Endodermal cell (in vitro differentiated cells): ENCODE measurements at regions not wholly inside any gene's neighbourhood (a gene's known extent, or its start where the extent isn't known, plus 50 kb on each side); places are given as distances from the start of the nearest gene placed in this dataset.

Experiments
- DNase-seq: peaks from one replicate; pipeline ENCODE4 v3.0.0-alpha.2; 2017
- H3K27ac ChIP-seq: 2 replicates; pipeline ENCODE4 v1.5.1; 2013; ENCODE audit warnings: mild to moderate bottlenecking, low read depth, low read length, moderate library complexity
- H3K27me3 ChIP-seq: 2 replicates; pipeline ENCODE4 v1.6.1; 2013; ENCODE audit warnings: mild to moderate bottlenecking, low read length, moderate library complexity; ENCODE audit not compliant: insufficient read depth, control insufficient read depth, poor library complexity, severe bottlenecking
- H3K36me3 ChIP-seq: 2 replicates; pipeline ENCODE4 v1.7.0; 2013; ENCODE audit warnings: mild to moderate bottlenecking, low read length, moderate library complexity; ENCODE audit not compliant: control insufficient read depth, insufficient read depth
- H3K4me1 ChIP-seq: one replicate; pipeline ENCODE4 v1.7.0; 2013; ENCODE audit warnings: low read length; ENCODE audit not compliant: control insufficient read depth, insufficient read depth
- H3K4me3 ChIP-seq: 2 replicates; pipeline ENCODE4 v1.5.1; 2013; ENCODE audit warnings: mild to moderate bottlenecking, low read length, moderate library complexity
- H3K9ac ChIP-seq: 2 replicates; pipeline ENCODE4 v1.6.1; 2013; ENCODE audit warnings: mild to moderate bottlenecking, low read length, moderate library complexity; ENCODE audit not compliant: poor library complexity, severe bottlenecking; ENCODE audit errors: extremely low read depth
- H3K9me3 ChIP-seq: 2 replicates; pipeline ENCODE4 v1.6.1; 2013; ENCODE audit warnings: mild to moderate bottlenecking, low read length, moderate library complexity; ENCODE audit not compliant: control insufficient read depth
- H3K27ac Mint-ChIP-seq: 2 replicates; pipeline ENCODE4 v1.8.0; 2020; ENCODE audit warnings: mixed read lengths
- H3K27me3 Mint-ChIP-seq: 2 replicates; pipeline ENCODE4 v1.8.0; 2021; ENCODE audit warnings: mild to moderate bottlenecking, mixed read lengths; ENCODE audit not compliant: insufficient read depth
- H3K36me3 Mint-ChIP-seq: 2 replicates; pipeline ENCODE4 v1.8.0; 2020; ENCODE audit warnings: low read depth, mixed read lengths
- H3K4me1 Mint-ChIP-seq: 2 replicates; pipeline ENCODE4 v1.8.0; 2020; ENCODE audit warnings: mixed read lengths
- H3K4me3 Mint-ChIP-seq: 2 replicates; pipeline ENCODE4 v1.8.0; 2020; ENCODE audit warnings: mild to moderate bottlenecking, moderate library complexity, mixed read lengths
- H3K9me3 Mint-ChIP-seq: 2 replicates; pipeline ENCODE4 v1.8.0; 2020; ENCODE audit warnings: mild to moderate bottlenecking, mixed read lengths
- CTCF ChIP-seq: fragments of 200-600 bp; sonication (generic); conservative IDR thresholded peaks from 2 replicates; pipeline ENCODE4 v1.5.0; 2021; ENCODE audit warnings: antibody characterized with exemption, mild to moderate bottlenecking
- WGBS, 2 experiments: methylation state at CpG; one replicate each; pipeline versions ENCODE4 v1.1.5 to v1.1.7; 2013; ENCODE audit warnings: missing lambda C conversion rate in 2 of 2, mixed read lengths in 1 of 2; ENCODE audit not compliant: insufficient coverage in 1 of 2, insufficient read length in 1 of 2; 5-methylcytosine and 5-hydroxymethylcytosine counted together

- no peak for DNase-seq
These were observed 67.5 kb upstream of the NKX1-1 start for GRCh38 chr4:1473718-1474117.

GRCh38 chr4:1472911-1473518 lies 66.8 kb upstream of the NKX1-1 start:
- H3K9me3 Mint-ChIP-seq = peaks cover 3% of the 10 kb centered on the region
- no peaks in the 10 kb centered on the region for H3K9me3 ChIP-seq
- peaks cover 21% of the 10 kb centered on the region for H3K27me3 Mint-ChIP-seq
- no peak overlapping the region for H3K27ac ChIP-seq
- 92 to 96% methylated on average over 5 to 8 of the region's 9 CpGs for WGBS, 2 experiments
- peaks cover 60% of the 10 kb centered on the region for H3K27me3 ChIP-seq
- H3K36me3 Mint-ChIP-seq = no peaks in the 10 kb centered on the region
- H3K4me3 Mint-ChIP-seq = no peak overlapping the region
- no peak overlapping the region for H3K27ac Mint-ChIP-seq
- no peak for TF ChIP-seq CTCF
- H3K9ac ChIP-seq = no peak overlapping the region
- no peaks in the 10 kb centered on the region for H3K4me1 ChIP-seq
- H3K36me3 ChIP-seq = no peaks in the 10 kb centered on the region
- no peaks in the 10 kb centered on the region for H3K4me1 Mint-ChIP-seq
- DNase-seq = no peak
- H3K4me3 ChIP-seq = no peak overlapping the region

More at GRCh38 chr4:1473718-1474117, 67.5 kb upstream of the NKX1-1 start:
- Histone ChIP-seq H3K27ac (no peak overlapping the region), H3K9me3 (no peaks in the 10 kb centered on the region), H3K27me3 (peaks cover 60% of the 10 kb centered on the region), H3K9ac (no peak overlapping the region), H3K4me3 (no peak overlapping the region), H3K36me3 (no peaks in the 10 kb centered on the region), H3K4me1 (no peaks in the 10 kb centered on the region)
- H3K27ac Mint-ChIP-seq = no peak overlapping the region
- no peaks in the 10 kb centered on the region for H3K4me1 Mint-ChIP-seq
- 87 to 93% methylated on average over 4 to 8 of the region's 8 CpGs for WGBS, 2 experiments
- no peak overlapping the region for H3K4me3 Mint-ChIP-seq
- no peaks in the 10 kb centered on the region for H3K9me3 Mint-ChIP-seq
- no peaks in the 10 kb centered on the region for H3K36me3 Mint-ChIP-seq
- H3K27me3 Mint-ChIP-seq = peaks cover 21% of the 10 kb centered on the region
- TF ChIP-seq CTCF = no peak

GRCh38 chr4:1472148-1472797 lies 66.0 kb upstream of the NKX1-1 start:
- H3K36me3 Mint-ChIP-seq = no peaks in the 10 kb centered on the region
- Histone ChIP-seq H3K36me3 (no peaks in the 10 kb centered on the region), H3K9ac (no peak overlapping the region), H3K9me3 (no peaks in the 10 kb centered on the region), H3K27ac (no peak overlapping the region), H3K27me3 (peaks cover 60% of the 10 kb centered on the region), H3K4me3 (no peak overlapping the region), H3K4me1 (no peaks in the 10 kb centered on the region)
- WGBS, 2 experiments = 34 to 41% methylated on average over 47 to 58 of the region's 58 CpGs
- H3K27me3 Mint-ChIP-seq = peaks cover 21% of the 10 kb centered on the region
- peaks cover 9% of the 10 kb centered on the region for H3K9me3 Mint-ChIP-seq
- TF ChIP-seq CTCF = no peak
- no peak overlapping the region for H3K27ac Mint-ChIP-seq
- H3K4me3 Mint-ChIP-seq = no peak overlapping the region
- DNase-seq = peak; percentile 41
- H3K4me1 Mint-ChIP-seq = no peaks in the 10 kb centered on the region
